Glutamatergic neuron (in vitro differentiated cells): ENCODE measurements at regions not wholly inside any gene's neighbourhood (a gene's known extent, or its start where the extent isn't known, plus 50 kb on each side); places are given as distances from the start of the nearest gene placed in this dataset.

ENCODE experiments used
- DNase-seq: peaks from one replicate; pipeline ENCODE4 v3.0.0; 2022
- H3K27ac Mint-ChIP-seq: one replicate; pipeline ENCODE4 v1.8.0; 2020; ENCODE audit warnings: mild to moderate bottlenecking, mixed read lengths, inconsistent platforms; ENCODE audit not compliant: unreplicated experiment
- H3K27me3 Mint-ChIP-seq: one replicate; pipeline ENCODE4 v1.8.0; 2020; ENCODE audit warnings: mild to moderate bottlenecking, moderate library complexity, mixed read lengths, inconsistent platforms; ENCODE audit not compliant: unreplicated experiment
- H3K36me3 Mint-ChIP-seq: one replicate; pipeline ENCODE4 v1.8.0; 2020; ENCODE audit warnings: mild to moderate bottlenecking, mixed read lengths, inconsistent platforms; ENCODE audit not compliant: unreplicated experiment
- H3K4me1 Mint-ChIP-seq: one replicate; pipeline ENCODE4 v1.8.0; 2020; ENCODE audit warnings: mild to moderate bottlenecking, low read depth, mixed read lengths, inconsistent platforms; ENCODE audit not compliant: unreplicated experiment
- H3K4me3 Mint-ChIP-seq: one replicate; pipeline ENCODE4 v1.8.0; 2020; ENCODE audit warnings: mild to moderate bottlenecking, mixed read lengths, inconsistent platforms; ENCODE audit not compliant: unreplicated experiment
- H3K9me3 Mint-ChIP-seq: one replicate; pipeline ENCODE4 v1.8.0; 2020; ENCODE audit warnings: mild to moderate bottlenecking, moderate library complexity, mixed read lengths, inconsistent platforms; ENCODE audit not compliant: unreplicated experiment
- CTCF ChIP-seq: fragments of 200-600 bp; sonication (generic); IDR thresholded peaks from one replicate; pipeline ENCODE4 v1.5.0; 2021; ENCODE audit not compliant: partially characterized antibody, unreplicated experiment

GRCh38 chr1:87437663-87438295, 109.1 kb downstream of the LMO4 start:
- H3K4me1 Mint-ChIP-seq, result no peaks in the 10 kb centered on the region
- peaks cover 2% of the 10 kb centered on the region for H3K27me3 Mint-ChIP-seq
- no peak for DNase-seq
- no peaks in the 10 kb centered on the region for H3K9me3 Mint-ChIP-seq
- no peak overlapping the region for H3K4me3 Mint-ChIP-seq
- H3K27ac Mint-ChIP-seq, result no peak overlapping the region
- no peak for TF ChIP-seq CTCF
- no peaks in the 10 kb centered on the region for H3K36me3 Mint-ChIP-seq

GRCh38 chr1:87439821-87440220, 111.1 kb downstream of the LMO4 start:
- no peak for DNase-seq
- Mint-ChIP-seq H3K27ac (no peak overlapping the region), H3K36me3 (peaks cover under 1% of the 10 kb centered on the region), H3K9me3 (peaks cover 3% of the 10 kb centered on the region), H3K4me1 (no peaks in the 10 kb centered on the region), H3K4me3 (no peak overlapping the region), H3K27me3 (peaks cover 2% of the 10 kb centered on the region)
- TF ChIP-seq CTCF, result no peak

- no peak for DNase-seq
- TF ChIP-seq CTCF, result no peak
- no peak overlapping the region for H3K27ac Mint-ChIP-seq
Observed at GRCh38 chr1:87449348-87449963, 120.8 kb downstream of the LMO4 start.

GRCh38 chr1:87450136-87450535, 121.5 kb downstream of the LMO4 start:
- TF ChIP-seq CTCF, result no peak
- DNase-seq, result no peak
- Mint-ChIP-seq H3K4me1 (no peaks in the 10 kb centered on the region), H3K4me3 (no peak overlapping the region), H3K9me3 (no peaks in the 10 kb centered on the region), H3K27ac (no peak overlapping the region), H3K36me3 (peaks cover 3% of the 10 kb centered on the region), H3K27me3 (peaks cover 2% of the 10 kb centered on the region)

More at GRCh38 chr1:87449348-87449963, 120.8 kb downstream of the LMO4 start:
- H3K36me3 Mint-ChIP-seq, result peaks cover 7% of the 10 kb centered on the region
- no peak overlapping the region for H3K4me3 Mint-ChIP-seq
- H3K27me3 Mint-ChIP-seq, result peaks cover 2% of the 10 kb centered on the region
- no peaks in the 10 kb centered on the region for H3K9me3 Mint-ChIP-seq
- no peaks in the 10 kb centered on the region for H3K4me1 Mint-ChIP-seq

GRCh38 chr1:87450615-87451209, 122.0 kb downstream of the LMO4 start:
- TF ChIP-seq CTCF, result no peak
- no peaks in the 10 kb centered on the region for H3K9me3 Mint-ChIP-seq
- DNase-seq, result no peak
- no peak overlapping the region for H3K27ac Mint-ChIP-seq
- peaks cover 2% of the 10 kb centered on the region for H3K27me3 Mint-ChIP-seq
- no peaks in the 10 kb centered on the region for H3K36me3 Mint-ChIP-seq
- no peak overlapping the region for H3K4me3 Mint-ChIP-seq
- no peaks in the 10 kb centered on the region for H3K4me1 Mint-ChIP-seq
